SK-N-SH (cell line): ENCODE measurements at regions not wholly inside any gene's neighbourhood (a gene's known extent, or its start where the extent isn't known, plus 50 kb on each side); places are given as distances from the start of the nearest gene placed in this dataset.

Source experiments
- ELF1 ChIP-seq: IDR thresholded peaks from 2 replicates; pipeline ENCODE4 v1.4.0; 2012
- GATA2 ChIP-seq: sonication (generic); formaldehyde crosslinking; IDR thresholded peaks from 2 replicates; pipeline ENCODE4 v1.5.0; 2020; ENCODE audit warnings: mild to moderate bottlenecking, missing genetic modification reagents
- JUND ChIP-seq: IDR thresholded peaks from 2 replicates; pipeline ENCODE4 v1.4.0; 2012
- NRF1 ChIP-seq: IDR thresholded peaks from 2 replicates; pipeline ENCODE4 v1.6.1; 2012; ENCODE audit warnings: low read depth, mild to moderate bottlenecking, low read length
- SIN3A ChIP-seq: IDR thresholded peaks from 2 replicates; pipeline ENCODE4 v1.6.1; 2012; ENCODE audit warnings: low read depth, mild to moderate bottlenecking, low read length, moderate library complexity, borderline replicate concordance
- TAF1 ChIP-seq: IDR thresholded peaks from 2 replicates; pipeline ENCODE4 v1.6.1; 2012; ENCODE audit warnings: low read depth, mild to moderate bottlenecking, low read length, moderate library complexity, borderline replicate concordance
- TF ChIP-seq, protein P1 (sequence below): IDR thresholded peaks from 2 replicates; pipeline ENCODE4 v1.4.0; 2012; ENCODE audit warnings: low read depth
- TF ChIP-seq, protein P2 (sequence below): fragments of 200-600 bp; sonication (generic); IDR thresholded peaks from 2 replicates; pipeline ENCODE4 v1.6.1; 2017; ENCODE audit warnings: antibody characterized with exemption, mild to moderate bottlenecking, moderate library complexity
- TF ChIP-seq, protein P3 (sequence below): fragments of 150-350 bp; IDR thresholded peaks from 2 replicates; pipeline ENCODE4 v1.6.1; 2016; ENCODE audit warnings: mild to moderate bottlenecking, low read depth, low read length
- TF ChIP-seq, protein P4 (sequence below): IDR thresholded peaks from 2 replicates; pipeline ENCODE4 v1.6.1; 2012; ENCODE audit warnings: mild to moderate bottlenecking, low read depth, low read length, moderate library complexity

DNA sequence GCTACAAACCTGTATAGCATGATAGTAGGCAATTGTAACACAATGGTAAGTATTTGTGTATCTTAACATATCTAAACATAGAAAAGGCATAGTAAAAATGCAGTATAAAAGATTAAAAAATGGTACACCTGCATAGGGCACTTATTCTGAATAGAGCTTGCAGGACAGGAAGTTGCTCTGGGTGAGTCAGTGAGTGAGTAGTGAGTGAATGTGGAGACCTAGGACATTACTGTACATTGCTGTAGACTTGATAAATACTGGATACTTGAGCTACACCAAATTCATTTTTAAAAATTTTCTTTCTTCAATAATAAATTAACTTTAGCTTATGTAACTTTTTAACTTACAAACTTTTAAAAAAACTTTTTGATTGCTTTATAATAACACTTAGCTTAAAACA is 68.2 kb upstream of the MAML3 start:
- TF ChIP-seq, protein P1, sequence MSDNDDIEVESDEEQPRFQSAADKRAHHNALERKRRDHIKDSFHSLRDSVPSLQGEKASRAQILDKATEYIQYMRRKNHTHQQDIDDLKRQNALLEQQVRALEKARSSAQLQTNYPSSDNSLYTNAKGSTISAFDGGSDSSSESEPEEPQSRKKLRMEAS: no peak
- TF ChIP-seq, protein P2, sequence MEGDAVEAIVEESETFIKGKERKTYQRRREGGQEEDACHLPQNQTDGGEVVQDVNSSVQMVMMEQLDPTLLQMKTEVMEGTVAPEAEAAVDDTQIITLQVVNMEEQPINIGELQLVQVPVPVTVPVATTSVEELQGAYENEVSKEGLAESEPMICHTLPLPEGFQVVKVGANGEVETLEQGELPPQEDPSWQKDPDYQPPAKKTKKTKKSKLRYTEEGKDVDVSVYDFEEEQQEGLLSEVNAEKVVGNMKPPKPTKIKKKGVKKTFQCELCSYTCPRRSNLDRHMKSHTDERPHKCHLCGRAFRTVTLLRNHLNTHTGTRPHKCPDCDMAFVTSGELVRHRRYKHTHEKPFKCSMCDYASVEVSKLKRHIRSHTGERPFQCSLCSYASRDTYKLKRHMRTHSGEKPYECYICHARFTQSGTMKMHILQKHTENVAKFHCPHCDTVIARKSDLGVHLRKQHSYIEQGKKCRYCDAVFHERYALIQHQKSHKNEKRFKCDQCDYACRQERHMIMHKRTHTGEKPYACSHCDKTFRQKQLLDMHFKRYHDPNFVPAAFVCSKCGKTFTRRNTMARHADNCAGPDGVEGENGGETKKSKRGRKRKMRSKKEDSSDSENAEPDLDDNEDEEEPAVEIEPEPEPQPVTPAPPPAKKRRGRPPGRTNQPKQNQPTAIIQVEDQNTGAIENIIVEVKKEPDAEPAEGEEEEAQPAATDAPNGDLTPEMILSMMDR: no peak
- no peak for TF ChIP-seq ELF1
- TF ChIP-seq, protein P3, sequence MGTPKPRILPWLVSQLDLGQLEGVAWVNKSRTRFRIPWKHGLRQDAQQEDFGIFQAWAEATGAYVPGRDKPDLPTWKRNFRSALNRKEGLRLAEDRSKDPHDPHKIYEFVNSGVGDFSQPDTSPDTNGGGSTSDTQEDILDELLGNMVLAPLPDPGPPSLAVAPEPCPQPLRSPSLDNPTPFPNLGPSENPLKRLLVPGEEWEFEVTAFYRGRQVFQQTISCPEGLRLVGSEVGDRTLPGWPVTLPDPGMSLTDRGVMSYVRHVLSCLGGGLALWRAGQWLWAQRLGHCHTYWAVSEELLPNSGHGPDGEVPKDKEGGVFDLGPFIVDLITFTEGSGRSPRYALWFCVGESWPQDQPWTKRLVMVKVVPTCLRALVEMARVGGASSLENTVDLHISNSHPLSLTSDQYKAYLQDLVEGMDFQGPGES: no peak
- TF ChIP-seq NRF1: no peak
- no peak for TF ChIP-seq SIN3A
- TF ChIP-seq GATA2 (CRISPR knock-in tag): no peak
- TF ChIP-seq, protein P4, sequence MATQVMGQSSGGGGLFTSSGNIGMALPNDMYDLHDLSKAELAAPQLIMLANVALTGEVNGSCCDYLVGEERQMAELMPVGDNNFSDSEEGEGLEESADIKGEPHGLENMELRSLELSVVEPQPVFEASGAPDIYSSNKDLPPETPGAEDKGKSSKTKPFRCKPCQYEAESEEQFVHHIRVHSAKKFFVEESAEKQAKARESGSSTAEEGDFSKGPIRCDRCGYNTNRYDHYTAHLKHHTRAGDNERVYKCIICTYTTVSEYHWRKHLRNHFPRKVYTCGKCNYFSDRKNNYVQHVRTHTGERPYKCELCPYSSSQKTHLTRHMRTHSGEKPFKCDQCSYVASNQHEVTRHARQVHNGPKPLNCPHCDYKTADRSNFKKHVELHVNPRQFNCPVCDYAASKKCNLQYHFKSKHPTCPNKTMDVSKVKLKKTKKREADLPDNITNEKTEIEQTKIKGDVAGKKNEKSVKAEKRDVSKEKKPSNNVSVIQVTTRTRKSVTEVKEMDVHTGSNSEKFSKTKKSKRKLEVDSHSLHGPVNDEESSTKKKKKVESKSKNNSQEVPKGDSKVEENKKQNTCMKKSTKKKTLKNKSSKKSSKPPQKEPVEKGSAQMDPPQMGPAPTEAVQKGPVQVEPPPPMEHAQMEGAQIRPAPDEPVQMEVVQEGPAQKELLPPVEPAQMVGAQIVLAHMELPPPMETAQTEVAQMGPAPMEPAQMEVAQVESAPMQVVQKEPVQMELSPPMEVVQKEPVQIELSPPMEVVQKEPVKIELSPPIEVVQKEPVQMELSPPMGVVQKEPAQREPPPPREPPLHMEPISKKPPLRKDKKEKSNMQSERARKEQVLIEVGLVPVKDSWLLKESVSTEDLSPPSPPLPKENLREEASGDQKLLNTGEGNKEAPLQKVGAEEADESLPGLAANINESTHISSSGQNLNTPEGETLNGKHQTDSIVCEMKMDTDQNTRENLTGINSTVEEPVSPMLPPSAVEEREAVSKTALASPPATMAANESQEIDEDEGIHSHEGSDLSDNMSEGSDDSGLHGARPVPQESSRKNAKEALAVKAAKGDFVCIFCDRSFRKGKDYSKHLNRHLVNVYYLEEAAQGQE: no peak
- no peak for TF ChIP-seq TAF1
- no peak for TF ChIP-seq JUND
